ENCODE measurements at regions not wholly inside any gene's neighbourhood (a gene's known extent, or its start where the extent isn't known, plus 50 kb on each side); places are given as distances from the start of the nearest gene placed in this dataset.
A peak's percentile ranks its signal among the peaks of the same experiment; 100 is the strongest.

GRCh38 chr22:46079093-46079860 is 71.0 kb upstream of the PPARA start:
- no peak for TF ChIP-seq EZH2phosphoT487 (IDR thresholded peaks at IDR 0.05; ENCODE audit: borderline replicate concordance)
- TF ChIP-seq, protein P1, sequence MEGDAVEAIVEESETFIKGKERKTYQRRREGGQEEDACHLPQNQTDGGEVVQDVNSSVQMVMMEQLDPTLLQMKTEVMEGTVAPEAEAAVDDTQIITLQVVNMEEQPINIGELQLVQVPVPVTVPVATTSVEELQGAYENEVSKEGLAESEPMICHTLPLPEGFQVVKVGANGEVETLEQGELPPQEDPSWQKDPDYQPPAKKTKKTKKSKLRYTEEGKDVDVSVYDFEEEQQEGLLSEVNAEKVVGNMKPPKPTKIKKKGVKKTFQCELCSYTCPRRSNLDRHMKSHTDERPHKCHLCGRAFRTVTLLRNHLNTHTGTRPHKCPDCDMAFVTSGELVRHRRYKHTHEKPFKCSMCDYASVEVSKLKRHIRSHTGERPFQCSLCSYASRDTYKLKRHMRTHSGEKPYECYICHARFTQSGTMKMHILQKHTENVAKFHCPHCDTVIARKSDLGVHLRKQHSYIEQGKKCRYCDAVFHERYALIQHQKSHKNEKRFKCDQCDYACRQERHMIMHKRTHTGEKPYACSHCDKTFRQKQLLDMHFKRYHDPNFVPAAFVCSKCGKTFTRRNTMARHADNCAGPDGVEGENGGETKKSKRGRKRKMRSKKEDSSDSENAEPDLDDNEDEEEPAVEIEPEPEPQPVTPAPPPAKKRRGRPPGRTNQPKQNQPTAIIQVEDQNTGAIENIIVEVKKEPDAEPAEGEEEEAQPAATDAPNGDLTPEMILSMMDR (conservative IDR thresholded peaks at IDR 0.05; ENCODE audit: low read length), result no peak
- peak overlapping the region; percentile 98 for H3K4me2 ChIP-seq (ENCODE audit: low read depth, low read length, poor library complexity, severe bottlenecking)
- H4K20me1 ChIP-seq (ENCODE audit: insufficient read depth, low read length, poor library complexity, severe bottlenecking), result peaks cover 78% of the 10 kb centered on the region
- no peaks in the 10 kb centered on the region for H3K9me2 ChIP-seq (replicated peaks; ENCODE audit: low read depth, low read length)
- H3K36me3 ChIP-seq (ENCODE audit: insufficient read depth, low read length), result peaks cover 81% of the 10 kb centered on the region; the same call in 1 of the 2 replicates
- H3K27me3 ChIP-seq (ENCODE audit: insufficient read depth, low read length, poor library complexity, severe bottlenecking), result peaks cover 19% of the 10 kb centered on the region
- H3K9me3 ChIP-seq (ENCODE audit: insufficient read depth, low read depth, low read length), result no peaks in the 10 kb centered on the region
- H3K4me3 ChIP-seq (ENCODE audit: low read length, poor library complexity, severe bottlenecking), result peak overlapping the region; percentile 88
- H3F3A ChIP-seq (ENCODE audit: low read depth), result no peaks in the 10 kb centered on the region
- peaks cover 100% of the 10 kb centered on the region for H3K79me2 ChIP-seq (ENCODE audit: insufficient read depth, low read length)
- no peak overlapping the region for H2AFZ ChIP-seq (ENCODE audit: low read length)
- peak overlapping the region; percentile 100 for H3K9ac ChIP-seq (ENCODE audit: low read depth, low read length, poor library complexity, severe bottlenecking)
- peaks cover 34% of the 10 kb centered on the region for H3K4me1 ChIP-seq (ENCODE audit: insufficient read depth, low read length, poor library complexity, severe bottlenecking)

- Histone ChIP-seq H3K9me2 (replicated peaks; ENCODE audit: low read depth, low read length) (no peaks in the 10 kb centered on the region), H3K4me2 (ENCODE audit: low read depth, low read length, poor library complexity, severe bottlenecking) (peak overlapping the region; percentile 98), H3K79me2 (ENCODE audit: insufficient read depth, low read length) (peaks cover 100% of the 10 kb centered on the region), H3K9ac (ENCODE audit: low read depth, low read length, poor library complexity, severe bottlenecking) (peak overlapping the region; percentile 100), H3K4me1 (ENCODE audit: insufficient read depth, low read length, poor library complexity, severe bottlenecking) (peaks cover 43% of the 10 kb centered on the region), H3K9me3 (ENCODE audit: insufficient read depth, low read depth, low read length) (no peaks in the 10 kb centered on the region), H3K27me3 (ENCODE audit: insufficient read depth, low read length, poor library complexity, severe bottlenecking) (peaks cover 12% of the 10 kb centered on the region), H4K20me1 (ENCODE audit: insufficient read depth, low read length, poor library complexity, severe bottlenecking) (peaks cover 82% of the 10 kb centered on the region), H3K4me3 (ENCODE audit: low read length, poor library complexity, severe bottlenecking) (peak overlapping the region; percentile 88), H3F3A (ENCODE audit: low read depth) (no peaks in the 10 kb centered on the region), H2AFZ (ENCODE audit: low read length) (no peak overlapping the region), H3K36me3 (ENCODE audit: insufficient read depth, low read length) (peaks cover 79% of the 10 kb centered on the region; the same call in 1 of the 2 replicates)
- no peak for TF ChIP-seq EZH2phosphoT487 (IDR thresholded peaks at IDR 0.05; ENCODE audit: borderline replicate concordance)
- TF ChIP-seq, protein P1 (conservative IDR thresholded peaks at IDR 0.05; ENCODE audit: low read length), result 0 out of 2 replicates have a peak, but pooled peaks have one; percentile 17
Observed at GRCh38 chr22:46079861-46080821, 70.2 kb upstream of the PPARA start.

GRCh38 chr22:46081036-46081830 is 69.1 kb upstream of the PPARA start:
- Histone ChIP-seq H3F3A (ENCODE audit: low read depth) (no peaks in the 10 kb centered on the region), H3K79me2 (ENCODE audit: insufficient read depth, low read length) (peaks cover 100% of the 10 kb centered on the region), H3K4me1 (ENCODE audit: insufficient read depth, low read length, poor library complexity, severe bottlenecking) (peaks cover 48% of the 10 kb centered on the region), H3K9me3 (ENCODE audit: insufficient read depth, low read depth, low read length) (no peaks in the 10 kb centered on the region), H2AFZ (ENCODE audit: low read length) (no peak overlapping the region), H3K4me3 (ENCODE audit: low read length, poor library complexity, severe bottlenecking) (peak overlapping the region; percentile 88), H3K36me3 (ENCODE audit: insufficient read depth, low read length) (peaks cover 79% of the 10 kb centered on the region), H3K4me2 (ENCODE audit: low read depth, low read length, poor library complexity, severe bottlenecking) (peak overlapping the region; percentile 98), H3K9ac (ENCODE audit: low read depth, low read length, poor library complexity, severe bottlenecking) (peak overlapping the region; percentile 100), H4K20me1 (ENCODE audit: insufficient read depth, low read length, poor library complexity, severe bottlenecking) (peaks cover 82% of the 10 kb centered on the region), H3K9me2 (replicated peaks; ENCODE audit: low read depth, low read length) (no peaks in the 10 kb centered on the region), H3K27me3 (ENCODE audit: insufficient read depth, low read length, poor library complexity, severe bottlenecking) (peaks cover 4% of the 10 kb centered on the region)
- no peak for TF ChIP-seq EZH2phosphoT487 (IDR thresholded peaks at IDR 0.05; ENCODE audit: borderline replicate concordance)
- TF ChIP-seq, protein P1 (conservative IDR thresholded peaks at IDR 0.05; ENCODE audit: low read length), result no peak
